ENCODE measurements at regions not wholly inside any gene's neighbourhood (a gene's known extent, or its start where the extent isn't known, plus 50 kb on each side); places are given as distances from the start of the nearest gene placed in this dataset.

- no peaks in the 10 kb centered on the region for H3K9me3 ChIP-seq
- WGBS, 2 donors = 86 to 87% methylated on average over 3 of the region's 3 CpGs
- no peak for DNase-seq (ENCODE audit: low spot score in 2 of 2)
Measured at GRCh38 chr2:116141891-116142474, 1672.5 kb upstream of the DDX18 start.

GRCh38 chr2:116142644-116143227 lies 1671.8 kb upstream of the DDX18 start:
- 38 to 39% methylated on average over 8 of the region's 8 CpGs for WGBS, 2 donors
- Histone ChIP-seq H3K36me3 (no peaks in the 10 kb centered on the region), H3K4me3 (no peak overlapping the region), H3K9me3 (no peaks in the 10 kb centered on the region), H3K27ac (no peak overlapping the region), H3K27me3 (no peaks in the 10 kb centered on the region), H3K4me1 (no peaks in the 10 kb centered on the region)
- DNase-seq (ENCODE audit: low spot score in 2 of 2) = no peak
- TF ChIP-seq EP300 (IDR thresholded peaks at IDR 0.05) (no peak), CTCF (IDR thresholded peaks at IDR 0.05) (no peak), POLR2A (IDR thresholded peaks at IDR 0.05) (no peak)

More at GRCh38 chr2:116141891-116142474, 1672.5 kb upstream of the DDX18 start:
- no peaks in the 10 kb centered on the region for H3K36me3 ChIP-seq
- no peak overlapping the region for H3K27ac ChIP-seq
- no peaks in the 10 kb centered on the region for H3K27me3 ChIP-seq
- no peaks in the 10 kb centered on the region for H3K4me1 ChIP-seq
- no peak overlapping the region for H3K4me3 ChIP-seq
- TF ChIP-seq CTCF (IDR thresholded peaks at IDR 0.05) (no peak), POLR2A (IDR thresholded peaks at IDR 0.05) (no peak)

GRCh38 chr2:116145031-116145430 lies 1669.5 kb upstream of the DDX18 start:
- Histone ChIP-seq H3K9me3 (no peaks in the 10 kb centered on the region), H3K4me3 (no peak overlapping the region), H3K27me3 (no peaks in the 10 kb centered on the region), H3K36me3 (no peaks in the 10 kb centered on the region), H3K4me1 (no peaks in the 10 kb centered on the region), H3K27ac (no peak overlapping the region)
- TF ChIP-seq POLR2A (IDR thresholded peaks at IDR 0.05) = no peak
- TF ChIP-seq CTCF (IDR thresholded peaks at IDR 0.05) = no peak
- no peak for TF ChIP-seq EP300 (IDR thresholded peaks at IDR 0.05)
- no peak for DNase-seq (ENCODE audit: low spot score in 2 of 2)
- 58 to 61% methylated on average over 4 of the region's 4 CpGs for WGBS, 2 donors

GRCh38 chr2:116148361-116148760 lies 1666.1 kb upstream of the DDX18 start:
- Histone ChIP-seq H3K9me3 (peaks cover 0 to 6% (median 0%) of the 10 kb centered on the region in 4 donors), H3K27me3 (no peaks in the 10 kb centered on the region), H3K27ac (no peak overlapping the region), H3K4me1 (no peaks in the 10 kb centered on the region), H3K4me3 (no peak overlapping the region), H3K36me3 (no peaks in the 10 kb centered on the region)
- no peak for TF ChIP-seq EP300 (IDR thresholded peaks at IDR 0.05)
- no peak for TF ChIP-seq POLR2A (IDR thresholded peaks at IDR 0.05)
- no peak for TF ChIP-seq CTCF (IDR thresholded peaks at IDR 0.05)
- no peak for DNase-seq (ENCODE audit: low spot score in 2 of 2)

- TF ChIP-seq POLR2A (IDR thresholded peaks at IDR 0.05) (no peak), CTCF (IDR thresholded peaks at IDR 0.05) (no peak), EP300 (IDR thresholded peaks at IDR 0.05) (no peak)
- WGBS, 2 donors = 72 to 85% methylated on average over 3 of the region's 3 CpGs
- Histone ChIP-seq H3K27ac (no peak overlapping the region), H3K4me3 (no peak overlapping the region), H3K9me3 (peaks cover 0 to 19% (median 0%) of the 10 kb centered on the region in 4 donors), H3K27me3 (no peaks in the 10 kb centered on the region), H3K4me1 (no peaks in the 10 kb centered on the region), H3K36me3 (no peaks in the 10 kb centered on the region)
- no peak for DNase-seq (ENCODE audit: low spot score in 2 of 2)
Measured at GRCh38 chr2:116153729-116154128, 1660.8 kb upstream of the DDX18 start.

Data from tibial nerve (tissue), 4 donors.